NCI-H2196 (cell line): ENCODE measurements at regions not wholly inside any gene's neighbourhood (a gene's known extent, or its start where the extent isn't known, plus 50 kb on each side); places are given as distances from the start of the nearest gene placed in this dataset.

ENCODE experiments used
- DNase-seq: peaks from one replicate; lab custom pipeline; 2025; ENCODE audit not compliant: unreplicated experiment; lab: John Stamatoyannopoulos, UW

DNA sequence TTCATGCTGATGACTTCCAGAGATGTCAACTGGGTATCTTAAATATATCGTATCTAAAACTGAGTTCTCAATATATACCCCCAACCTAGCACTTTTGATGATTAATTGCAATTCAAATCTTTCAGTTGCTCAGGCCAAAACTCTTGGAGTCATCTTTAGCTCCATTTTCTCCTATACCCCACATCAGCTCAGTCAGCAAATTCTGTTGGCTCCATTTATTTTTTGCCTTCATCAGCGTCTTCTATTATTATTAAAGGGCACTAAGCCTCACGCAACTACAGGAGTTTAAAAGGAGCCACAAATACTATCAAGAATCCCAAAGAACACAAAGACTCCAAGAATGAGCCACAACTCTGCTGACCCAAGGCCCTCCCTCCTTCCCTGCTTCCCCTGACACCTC lies 134.9 kb downstream of the KCTD12 start:
- no peak for DNase-seq

- no peak for DNase-seq
Measured at GRCh38 chr13:76750126-76750525, 136.1 kb downstream of the KCTD12 start.

DNA sequence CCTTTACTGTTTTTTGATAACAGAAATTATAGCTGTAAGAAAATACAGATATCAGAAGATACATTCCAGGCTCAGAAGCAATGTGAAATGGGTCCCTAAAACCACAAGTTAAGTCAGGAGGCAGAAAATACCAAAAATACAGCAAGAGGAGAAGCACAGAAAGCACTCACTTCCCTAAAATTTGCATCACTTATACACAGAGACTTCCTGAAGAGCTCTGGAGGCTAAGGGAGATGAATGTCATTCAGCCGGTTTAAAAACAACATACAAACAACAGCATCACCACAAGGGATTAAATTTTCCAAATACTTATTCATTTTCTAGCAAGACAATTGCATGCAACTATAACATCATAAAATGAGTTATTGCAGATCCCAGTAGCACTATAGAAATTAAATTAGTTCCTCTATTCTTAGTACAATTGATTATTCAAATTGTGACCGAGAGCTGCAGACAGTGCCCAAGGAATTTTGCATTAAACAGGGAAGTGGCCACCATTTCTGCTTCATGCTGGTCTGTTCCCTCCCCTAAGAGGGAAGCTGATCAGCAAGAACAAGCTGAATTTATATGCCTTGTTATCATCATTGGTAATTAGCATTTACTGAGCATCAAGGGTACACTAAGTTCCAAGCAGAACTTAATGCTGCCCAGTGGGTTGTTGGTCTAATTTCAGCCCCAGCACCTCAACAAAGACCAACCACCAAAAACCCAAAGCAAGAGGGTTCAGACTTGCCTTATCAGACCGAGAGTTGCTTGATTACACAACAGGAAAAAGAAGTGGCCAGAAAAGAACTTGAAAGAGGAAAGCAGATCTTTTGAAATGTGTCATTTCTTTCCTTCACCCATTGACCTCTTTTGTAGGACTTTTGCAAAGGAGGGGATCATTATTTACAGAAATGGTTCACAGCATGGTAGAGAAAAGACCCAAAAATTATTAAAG lies 140.7 kb downstream of the KCTD12 start:
- no peak for DNase-seq

DNA sequence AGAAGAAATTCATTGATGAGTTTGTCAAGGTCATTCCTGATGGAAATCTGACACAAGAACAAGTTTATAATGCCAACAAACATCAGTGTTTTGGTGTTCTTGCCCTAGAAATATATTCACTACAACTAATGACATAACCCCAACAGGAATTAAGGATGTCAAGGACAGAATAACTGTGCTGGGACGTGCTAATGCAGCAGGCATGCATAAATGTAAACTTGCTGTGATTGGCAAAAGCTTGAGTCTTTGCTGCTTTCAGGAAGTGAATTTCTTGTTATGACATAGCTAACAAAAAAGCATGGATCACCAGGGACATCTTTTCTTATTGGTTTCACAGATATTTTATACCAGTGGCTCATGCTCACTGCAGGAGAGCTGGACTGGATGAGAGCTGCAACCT lies 144.6 kb downstream of the KCTD12 start:
- no peak for DNase-seq

DNA sequence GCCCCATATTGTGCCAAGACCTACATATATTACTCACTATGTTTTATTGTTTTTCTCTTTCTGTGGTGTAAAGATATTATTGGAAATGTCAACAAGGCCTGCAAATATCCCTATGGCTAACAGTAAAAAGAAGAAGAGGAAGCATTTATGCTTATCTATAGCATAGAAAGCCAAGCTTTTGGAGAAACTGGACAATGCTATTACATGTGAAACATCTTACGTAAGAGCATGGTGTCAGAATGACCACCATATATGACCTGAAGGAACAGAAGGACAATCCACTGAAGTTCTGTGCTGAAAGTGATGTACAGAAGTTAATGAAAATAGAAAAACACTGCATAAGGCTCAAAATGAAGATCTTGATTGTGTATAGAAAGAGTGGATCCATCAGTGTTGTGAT lies 145.2 kb downstream of the KCTD12 start:
- no peak for DNase-seq

GRCh38 chr13:76738616-76739015 lies 147.6 kb downstream of the KCTD12 start:
- DNase-seq: no peak

GRCh38 chr13:76737526-76737925 lies 148.7 kb downstream of the KCTD12 start:
- DNase-seq: no peak

DNA sequence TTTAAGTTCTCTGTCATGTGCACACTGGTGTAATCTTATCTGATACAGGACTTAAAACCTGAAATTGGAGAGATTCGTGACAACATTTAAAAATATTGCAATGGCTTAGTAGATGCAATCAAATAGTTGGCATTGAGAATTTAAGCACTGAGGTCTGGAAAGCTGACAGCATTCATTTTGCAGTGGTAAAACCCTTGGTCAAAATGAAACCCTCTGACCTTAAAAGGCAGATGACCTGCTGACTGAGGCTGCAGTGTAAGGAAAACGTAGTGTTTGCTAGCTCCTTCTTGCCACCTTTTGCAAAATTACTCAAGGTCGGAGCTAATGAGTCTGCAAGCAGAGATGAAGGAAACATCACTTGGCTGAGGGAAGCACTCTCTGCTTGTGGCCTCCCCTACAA lies 150.6 kb downstream of the KCTD12 start:
- no peak for DNase-seq

DNA sequence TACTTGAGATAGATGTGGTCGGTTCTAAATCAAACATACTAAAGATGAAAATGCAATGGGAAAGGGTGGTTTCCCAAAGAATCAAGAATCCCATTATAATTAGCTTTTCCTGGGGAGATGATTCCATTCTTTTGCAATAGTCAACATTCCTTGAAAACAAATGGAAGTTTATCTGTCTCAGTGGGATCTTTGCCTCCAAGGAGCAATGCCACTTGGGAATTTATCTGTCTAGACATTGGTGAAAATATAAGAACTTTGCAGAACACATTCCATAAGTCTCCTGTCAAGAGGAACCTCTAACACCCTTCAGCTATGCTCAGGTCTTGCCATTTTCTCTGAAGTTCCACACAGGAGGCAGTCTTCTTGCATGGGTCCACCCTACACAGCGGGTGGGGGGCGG lies 152.5 kb downstream of the KCTD12 start:
- DNase-seq: no peak

DNA sequence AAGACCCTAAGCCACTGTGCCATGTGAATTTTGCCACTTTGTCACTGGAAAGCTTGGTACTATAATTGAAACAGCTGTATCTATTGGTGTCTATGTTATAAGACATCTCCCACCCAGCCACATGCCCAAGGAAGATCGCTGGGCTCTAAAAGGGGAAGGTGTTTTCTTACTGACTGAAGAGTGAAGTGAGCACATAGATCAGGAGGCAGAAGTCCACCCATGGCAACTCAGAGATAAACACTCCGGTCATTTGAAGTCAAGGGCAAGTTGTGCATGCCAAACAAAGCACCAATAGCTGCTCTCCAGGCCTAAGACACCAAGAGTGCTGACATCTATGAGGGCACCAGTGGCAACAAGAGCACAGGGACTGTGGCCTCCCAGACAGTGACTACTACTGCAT lies 153.8 kb downstream of the KCTD12 start:
- DNase-seq: no peak

- no peak for DNase-seq
Measured at GRCh38 chr13:76730220-76730619, 156.0 kb downstream of the KCTD12 start.

DNA sequence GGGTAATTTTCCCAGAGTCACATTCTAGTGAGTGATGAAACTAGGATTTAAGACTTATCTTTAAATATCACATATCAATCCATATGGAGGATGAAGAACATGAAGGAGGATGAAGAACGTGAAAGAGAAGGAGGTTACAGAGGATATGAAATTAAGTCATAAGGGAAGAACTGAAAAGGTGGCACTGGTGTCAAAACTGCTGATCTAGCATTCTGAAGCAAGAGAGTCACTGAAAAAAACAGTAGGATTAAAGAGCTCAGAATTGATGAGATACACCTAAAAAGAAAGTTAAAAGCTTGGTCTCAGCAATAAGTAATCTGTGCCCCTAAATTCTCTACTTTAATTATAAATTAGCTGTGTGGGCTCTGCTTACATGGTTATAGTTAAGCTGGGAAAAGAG lies 156.5 kb downstream of the KCTD12 start:
- no peak for DNase-seq

- no peak for DNase-seq
Measured at GRCh38 chr13:76725896-76726295, 160.3 kb downstream of the KCTD12 start.

DNA sequence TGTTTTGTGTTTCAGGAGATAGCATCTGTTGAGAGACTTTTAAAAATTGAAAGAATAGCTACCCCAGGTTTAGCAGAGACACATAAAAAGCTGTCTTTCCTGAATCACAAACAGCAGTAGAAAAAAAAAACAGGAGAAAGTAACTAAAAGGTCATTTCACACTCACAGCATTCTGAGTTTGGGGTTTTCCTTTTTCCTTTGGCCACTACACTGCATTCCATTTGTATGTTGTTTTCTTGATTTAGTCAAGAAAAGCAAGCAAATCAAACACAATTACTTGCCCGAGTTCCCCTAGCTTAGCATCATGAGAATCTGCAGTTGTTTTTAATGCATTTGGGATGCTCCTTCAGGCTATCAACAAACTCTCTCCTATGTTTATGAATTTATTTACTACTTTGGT lies 161.0 kb downstream of the KCTD12 start:
- no peak for DNase-seq

GRCh38 chr13:76724421-76724820 lies 161.8 kb downstream of the KCTD12 start:
- DNase-seq: no peak

DNA sequence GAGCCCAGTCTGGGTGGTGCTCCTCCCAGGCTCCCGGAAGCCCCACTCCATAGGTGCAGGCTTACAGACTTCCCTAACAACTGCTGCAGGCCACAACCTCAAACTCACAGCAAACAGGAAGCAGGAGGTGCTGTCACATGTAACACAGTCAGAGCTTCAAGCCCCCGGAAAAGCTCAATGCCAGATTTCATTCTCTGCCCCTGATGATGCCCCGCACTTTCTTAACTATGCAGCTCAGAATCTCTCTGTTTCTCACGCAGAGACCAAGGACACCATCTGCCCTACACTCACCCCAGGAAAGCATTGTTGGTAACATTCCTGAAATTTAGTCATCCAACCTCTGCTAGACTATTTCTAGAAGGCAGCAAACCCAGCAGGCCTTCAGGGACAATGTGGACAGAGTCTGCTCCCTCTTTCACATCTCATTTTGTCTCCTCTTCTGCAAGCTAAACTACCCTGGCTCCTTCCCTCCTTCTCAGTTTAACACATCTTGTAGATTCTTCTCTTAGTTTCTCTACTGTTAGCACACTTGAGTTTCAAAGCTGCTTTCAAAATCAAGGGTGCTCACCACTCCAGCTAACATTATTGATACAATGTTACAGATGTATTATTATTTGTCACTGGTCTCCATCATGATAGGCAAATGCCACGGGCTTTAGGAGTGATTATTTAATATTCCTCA lies 162.5 kb downstream of the KCTD12 start:
- no peak for DNase-seq

DNA sequence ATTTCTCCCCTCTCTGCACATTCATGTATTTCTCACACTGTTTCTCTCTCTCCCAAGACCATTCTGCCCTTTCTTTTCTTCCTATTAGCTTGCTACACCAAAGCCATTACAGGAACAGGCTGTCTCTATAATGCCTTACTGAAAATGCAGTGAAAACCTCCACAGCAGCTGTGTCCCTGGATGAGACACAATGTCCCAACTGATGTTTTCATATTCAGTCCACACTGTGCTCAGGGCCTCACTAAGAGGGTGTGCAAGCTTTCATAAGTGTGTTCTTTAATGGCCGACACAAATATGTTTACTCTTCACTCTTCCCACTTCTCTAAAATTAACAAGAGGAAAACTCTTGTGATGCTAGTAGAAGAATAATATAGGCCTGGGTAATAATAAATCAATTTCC lies 163.4 kb downstream of the KCTD12 start:
- no peak for DNase-seq

DNA sequence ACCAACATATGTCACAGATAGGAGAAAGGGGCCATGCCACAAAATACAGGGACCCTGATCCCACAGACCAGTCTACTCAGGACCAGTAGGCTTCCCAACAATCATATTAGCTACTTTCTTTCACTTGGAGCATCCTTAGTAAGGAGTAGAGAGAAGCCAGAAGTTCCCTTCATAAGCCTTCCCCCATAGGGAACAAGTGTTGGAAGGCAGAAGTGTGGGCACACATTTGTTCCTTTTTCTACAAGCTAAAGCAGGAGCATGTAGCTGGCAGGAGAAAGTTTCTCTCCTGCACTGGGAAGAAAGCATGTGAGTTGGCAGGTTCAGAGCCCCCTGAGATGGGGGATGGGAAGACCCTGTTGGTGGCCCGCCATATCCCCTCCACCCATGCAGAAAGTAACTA lies 165.4 kb downstream of the KCTD12 start:
- no peak for DNase-seq

DNA sequence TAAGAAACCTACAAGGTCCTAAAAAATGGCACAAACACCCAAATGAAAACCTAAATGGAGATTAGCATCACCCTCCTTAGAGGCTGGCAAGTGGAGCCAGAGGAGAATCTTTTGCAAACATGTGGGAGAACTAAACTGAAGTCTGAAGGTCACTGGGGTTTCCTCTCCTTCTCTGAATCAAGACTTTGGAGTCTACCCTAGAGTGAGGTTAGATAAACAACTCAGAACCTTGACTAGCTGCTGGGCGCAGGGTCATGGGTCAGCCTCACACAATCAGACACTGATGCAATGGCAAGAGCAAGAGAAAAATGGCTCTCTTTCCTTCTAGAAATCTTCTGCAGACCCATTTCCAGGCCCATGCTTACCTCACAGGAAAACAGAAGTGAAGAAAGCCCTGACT lies 165.8 kb downstream of the KCTD12 start:
- no peak for DNase-seq

DNA sequence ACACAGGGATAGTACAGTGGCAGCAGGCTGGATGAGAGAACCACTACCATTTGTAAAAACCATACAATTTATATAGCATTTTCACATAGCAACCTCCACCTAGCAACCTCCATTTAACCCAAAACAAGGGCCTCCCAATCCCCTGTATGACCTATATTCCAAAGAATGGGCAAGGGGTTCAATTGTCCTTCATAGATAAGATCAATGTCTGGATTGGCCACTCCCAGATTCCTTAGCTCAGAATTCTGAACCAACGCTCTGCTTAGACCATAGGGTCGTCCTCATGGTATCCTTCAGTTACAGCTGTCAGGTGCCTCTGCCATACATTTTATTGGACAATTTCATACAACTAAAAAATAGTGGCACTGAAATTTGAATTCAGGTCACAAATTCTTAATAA lies 166.2 kb downstream of the KCTD12 start:
- DNase-seq: no peak

- DNase-seq: no peak
Measured at GRCh38 chr13:76717092-76717491, 169.1 kb downstream of the KCTD12 start.

- DNase-seq: no peak
Measured at GRCh38 chr13:76715621-76716020, 170.6 kb downstream of the KCTD12 start.
